Right kidney (tissue), 1 donor: ENCODE measurements at regions not wholly inside any gene's neighbourhood (a gene's known extent, or its start where the extent isn't known, plus 50 kb on each side); places are given as distances from the start of the nearest gene placed in this dataset.

Experiments used
- DNase-seq: peaks from one replicate; pipeline ENCODE4 v3.0.0-alpha.2; 2016

- no peak for DNase-seq
These were observed 118.9 kb downstream of the IRS1 start for GRCh38 chr2:226680719-226681118.

DNA sequence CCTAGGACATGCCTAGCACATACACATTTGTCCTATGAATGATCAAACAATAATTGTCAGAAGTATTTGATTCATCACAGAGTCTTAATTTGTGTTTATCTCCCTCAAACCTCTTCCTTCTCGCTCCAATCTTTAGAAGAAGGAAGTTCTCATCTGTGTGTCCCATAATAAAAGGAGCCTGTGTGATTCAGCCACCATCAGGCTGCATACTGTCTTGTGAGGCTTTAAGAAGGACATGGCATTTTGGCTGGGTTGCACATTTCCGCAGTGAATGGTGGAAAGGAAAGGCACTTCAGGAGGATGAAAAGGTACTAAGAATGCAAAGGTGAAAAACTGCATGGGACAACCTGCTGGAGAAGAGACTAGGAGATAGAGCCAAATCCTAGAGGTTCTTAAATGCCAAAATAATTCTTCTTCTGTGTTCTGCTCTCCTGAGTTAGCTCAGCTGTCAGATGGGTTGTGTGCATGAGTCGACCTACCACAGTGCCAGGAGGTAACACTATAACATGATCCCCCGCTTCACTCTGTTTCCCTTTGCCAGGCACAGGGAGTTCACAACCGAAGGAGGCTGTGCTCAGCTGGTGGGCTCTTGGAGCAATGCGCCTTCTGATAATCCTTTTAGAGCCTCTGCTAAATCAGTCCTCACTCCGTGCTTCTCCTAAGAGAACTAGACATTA, 120.1 kb downstream of the IRS1 start:
- no peak for DNase-seq

- DNase-seq: no peak
These were observed 121.2 kb downstream of the IRS1 start for GRCh38 chr2:226678422-226678821.

GRCh38 chr2:226677080-226677479, 122.5 kb downstream of the IRS1 start:
- no peak for DNase-seq

- no peak for DNase-seq
These were observed 123.0 kb downstream of the IRS1 start for GRCh38 chr2:226676618-226677017.

DNA sequence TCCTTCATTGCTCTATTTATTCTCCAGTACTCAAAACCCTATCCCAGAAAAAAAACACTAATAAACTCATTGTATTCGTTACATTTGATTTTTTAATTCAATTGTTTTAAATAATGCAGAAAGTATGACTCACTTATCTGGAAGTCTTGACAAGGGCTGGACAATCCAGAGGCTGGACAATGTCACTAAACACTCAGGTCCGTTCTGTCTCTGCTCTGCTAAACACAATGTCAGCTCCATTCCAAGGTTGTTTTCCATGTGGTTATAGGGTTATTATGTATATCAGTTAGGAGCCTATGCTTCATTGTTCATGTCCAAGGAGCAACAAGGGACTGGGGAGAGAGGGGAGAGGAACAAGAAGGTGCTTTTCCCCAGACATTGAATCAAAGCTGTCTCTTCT, 125.5 kb downstream of the IRS1 start:
- no peak for DNase-seq

- DNase-seq: no peak
These were observed 126.3 kb downstream of the IRS1 start for GRCh38 chr2:226673314-226673723.

DNA sequence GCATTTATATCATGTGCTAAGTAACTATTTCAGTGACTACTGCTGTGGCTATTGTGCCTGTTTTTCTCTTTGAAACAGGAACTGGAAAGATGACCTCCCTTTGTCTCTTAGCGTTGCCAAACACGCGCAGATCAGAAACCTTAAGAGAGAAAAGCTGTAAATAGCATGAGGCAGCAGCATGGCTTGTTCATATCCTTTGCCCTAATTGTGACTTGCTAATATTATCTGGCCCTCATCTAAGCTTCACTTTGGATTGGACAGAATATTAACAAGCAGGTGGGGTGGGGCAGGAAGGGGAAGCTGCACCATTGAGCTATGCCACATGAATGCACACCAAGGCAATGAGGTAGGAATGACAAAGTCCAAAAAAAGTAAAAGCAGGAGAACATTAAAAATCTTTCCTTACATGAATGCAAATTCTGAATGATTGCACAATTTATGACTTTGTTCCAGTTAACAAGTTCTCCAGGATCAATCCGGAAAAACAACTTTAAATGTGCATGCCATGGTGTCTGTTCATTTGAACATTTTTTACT, 128.4 kb downstream of the IRS1 start:
- DNase-seq: no peak

GRCh38 chr2:226669905-226670304, 129.7 kb downstream of the IRS1 start:
- no peak for DNase-seq

GRCh38 chr2:226669249-226669648, 130.4 kb downstream of the IRS1 start:
- DNase-seq: no peak

- no peak for DNase-seq
These were observed 131.9 kb downstream of the IRS1 start for GRCh38 chr2:226667736-226668135.

GRCh38 chr2:226665306-226665831, 134.3 kb downstream of the IRS1 start:
- no peak for DNase-seq

- DNase-seq: no peak
These were observed 135.0 kb downstream of the IRS1 start for GRCh38 chr2:226664661-226665060.

GRCh38 chr2:226664140-226664539, 135.5 kb downstream of the IRS1 start:
- DNase-seq: no peak

GRCh38 chr2:226661789-226662545, 137.7 kb downstream of the IRS1 start:
- DNase-seq: no peak

DNA sequence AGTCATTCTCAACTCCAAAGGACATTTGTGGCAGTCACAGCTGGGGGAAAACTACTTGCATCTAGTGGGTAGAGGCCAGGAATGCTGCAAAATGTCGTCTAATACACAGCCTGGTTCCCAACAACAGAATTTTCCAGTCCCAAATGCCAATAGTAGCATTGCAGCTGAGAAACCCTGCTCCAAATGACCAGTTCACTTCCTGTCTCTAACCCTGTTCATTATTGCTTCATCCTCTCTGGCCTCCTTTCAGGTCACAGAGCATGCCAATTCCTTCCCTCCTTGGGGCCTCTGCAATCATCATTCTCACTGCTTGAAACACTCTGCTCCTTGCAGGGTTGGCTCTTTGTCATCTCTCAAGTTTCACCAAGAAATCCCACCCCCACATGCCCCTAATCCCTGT, 139.1 kb downstream of the IRS1 start:
- DNase-seq: no peak

DNA sequence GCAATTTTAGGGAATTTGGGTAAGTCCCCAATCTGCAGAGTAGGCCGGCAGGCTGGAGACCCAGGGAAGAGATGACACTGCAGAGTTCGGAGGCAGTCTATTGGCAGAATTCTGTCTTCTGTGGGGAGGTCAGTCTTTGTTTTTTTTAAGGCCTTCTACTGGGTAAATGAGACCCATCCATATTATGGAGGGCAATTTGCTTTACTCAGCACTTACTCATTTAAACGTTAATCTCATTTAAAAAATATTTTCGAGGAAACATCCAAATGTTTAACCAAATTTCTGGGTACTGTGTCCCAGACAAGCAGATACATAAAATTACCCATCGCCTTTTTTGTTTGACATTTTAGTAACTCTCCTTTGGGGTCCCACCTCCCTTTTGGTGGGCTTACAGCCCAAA, 139.5 kb downstream of the IRS1 start:
- DNase-seq: no peak

DNA sequence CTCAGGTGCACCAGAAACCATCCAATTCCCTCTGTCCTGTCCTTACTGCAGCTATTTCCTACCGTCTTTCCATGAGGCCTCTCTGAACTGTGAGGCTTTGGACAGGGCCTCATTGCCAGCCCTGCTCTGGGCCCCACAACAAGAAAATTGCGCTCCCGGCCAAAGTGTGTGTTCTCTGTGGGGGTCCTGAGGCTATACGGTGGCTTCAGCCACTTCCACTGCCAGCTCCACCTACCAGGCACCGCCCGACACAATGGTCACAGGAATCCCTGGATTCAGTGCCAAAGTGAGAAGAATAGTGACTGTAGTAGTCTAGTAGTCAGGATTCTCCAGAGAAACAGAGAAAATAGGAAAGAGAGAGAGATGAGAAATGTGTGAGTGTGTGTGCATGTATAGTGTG, 140.2 kb downstream of the IRS1 start:
- DNase-seq: no peak

DNA sequence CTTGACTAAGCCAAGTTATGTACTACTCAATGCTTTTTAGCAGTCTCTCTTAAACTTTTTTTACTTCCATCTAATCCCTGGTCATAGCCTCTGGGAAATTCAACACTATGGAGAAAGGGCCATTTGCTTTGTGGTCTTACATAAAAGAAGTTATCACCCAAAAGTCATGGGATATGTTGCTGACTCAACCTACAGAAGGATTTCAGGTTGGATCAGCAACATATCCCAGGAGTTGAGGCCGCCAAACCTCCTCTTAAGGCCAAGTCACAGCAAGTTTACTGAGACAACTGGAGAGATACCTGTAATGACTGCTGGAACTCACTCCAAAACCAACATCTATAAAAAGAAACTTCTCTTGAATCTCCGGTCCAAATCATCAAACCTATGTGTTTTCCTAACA, 141.1 kb downstream of the IRS1 start:
- no peak for DNase-seq

DNA sequence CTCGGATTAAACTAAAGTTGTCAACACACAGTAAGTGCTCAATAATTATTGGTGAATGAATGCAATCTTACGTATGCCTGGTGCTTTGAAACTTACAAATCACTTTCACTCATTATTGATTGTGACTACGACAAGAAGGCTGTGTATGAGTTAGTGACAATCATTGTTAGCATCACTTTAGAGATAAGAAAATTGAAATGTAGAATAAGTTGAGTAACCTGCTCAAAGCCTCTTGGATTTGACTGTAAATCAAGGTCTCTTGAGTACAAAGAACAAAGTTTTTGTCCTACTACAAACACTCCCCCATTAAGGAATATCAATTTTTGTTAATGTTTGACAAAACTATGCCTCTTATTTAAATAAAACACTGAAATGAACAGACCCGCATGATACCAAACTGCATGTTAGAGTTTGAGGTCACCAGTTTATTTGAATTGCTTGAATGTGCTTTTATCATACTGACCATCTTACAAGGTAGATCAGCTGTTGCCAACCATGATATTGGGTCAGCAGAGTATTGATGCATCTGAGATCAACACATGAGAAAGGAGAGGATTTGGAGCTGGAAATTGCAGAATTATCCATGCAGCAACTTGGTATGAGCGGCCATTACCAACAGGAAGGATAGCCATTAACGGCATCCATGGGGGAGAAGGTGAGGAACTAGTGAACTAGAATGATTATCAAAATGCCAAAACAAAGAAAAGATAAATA, 142.1 kb downstream of the IRS1 start:
- DNase-seq: no peak

- DNase-seq: no peak
These were observed 143.3 kb downstream of the IRS1 start for GRCh38 chr2:226656367-226656766.

DNA sequence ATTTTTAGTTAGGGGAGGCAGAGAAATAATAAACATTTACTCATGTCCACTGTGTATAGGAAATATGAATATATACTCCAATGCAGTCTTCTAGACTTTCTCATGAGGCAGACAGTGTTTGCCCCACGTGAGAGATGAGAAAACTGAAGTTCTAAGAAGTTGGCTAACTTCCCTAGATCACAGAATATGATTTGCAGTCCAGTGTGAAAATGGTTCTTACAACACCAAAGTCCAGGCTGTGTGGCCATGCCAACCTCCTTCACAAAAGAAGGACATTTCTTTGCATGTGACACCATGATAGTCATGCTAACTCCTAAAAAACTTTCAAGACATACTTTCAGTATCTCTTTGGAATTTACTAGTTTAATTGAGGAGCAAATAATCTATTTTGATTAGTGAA, 143.7 kb downstream of the IRS1 start:
- DNase-seq: no peak
